Testis (tissue), 2 donors: ENCODE measurements at regions not wholly inside any gene's neighbourhood (a gene's known extent, or its start where the extent isn't known, plus 50 kb on each side); places are given as distances from the start of the nearest gene placed in this dataset.

ENCODE experiments used
- DNase-seq: peaks from one replicate; pipeline ENCODE4 v3.0.0-alpha.2; 2019
- H3K27ac ChIP-seq, 2 donors: fragments of 200-600 bp; sonication (generic); one replicate each; pipeline ENCODE4 v1.5.1; 2019
- H3K27me3 ChIP-seq: fragments of 200-600 bp; sonication (generic); one replicate; pipeline ENCODE4 v1.5.1; 2019
- H3K36me3 ChIP-seq: fragments of 200-600 bp; sonication (generic); one replicate; pipeline ENCODE4 v1.5.1; 2017; ENCODE audit warnings: low read depth; ENCODE audit errors: missing control alignments
- H3K4me1 ChIP-seq: fragments of 200-600 bp; sonication (generic); one replicate; pipeline ENCODE4 v1.5.1; 2019
- H3K4me3 ChIP-seq, 2 donors: fragments of 200-600 bp; sonication (generic); one replicate each; pipeline ENCODE4 v1.5.1; 2017 to 2019
- H3K9me3 ChIP-seq: fragments of 200-600 bp; sonication (generic); one replicate; pipeline ENCODE4 v1.5.1; 2017
- CTCF ChIP-seq, 3 experiments: fragments of 450-650 bp in 2 of 3; fragments of 200-600 bp in 1 of 3; sonication (generic) in 1 of 3; IDR thresholded peaks; one replicate each; pipeline ENCODE4 v1.5.1; 2016 to 2019; ENCODE audit warnings: antibody characterized with exemption in 3 of 3, mild to moderate bottlenecking in 2 of 3, moderate library complexity in 1 of 3
- POLR2A ChIP-seq: fragments of 450-650 bp; IDR thresholded peaks from one replicate; pipeline ENCODE4 v1.6.1; 2017; ENCODE audit warnings: antibody characterized with exemption, mild to moderate bottlenecking, moderate library complexity
- WGBS, 2 donors: methylation state at CpG; one replicate each; pipeline ENCODE4 v1.1.5; 2018; 5-methylcytosine and 5-hydroxymethylcytosine counted together
- intact Hi-C: fragments of 100-400 bp; cut with DNase I; formaldehyde crosslinking; loops from one replicate; pipeline ENCODE4 v1.15.1; 2023; ENCODE audit warnings: low total_unique reads

- Histone ChIP-seq H3K36me3 (no peaks in the 10 kb centered on the region), H3K4me3 (no peak overlapping the region), H3K27ac (no peak overlapping the region), H3K4me1 (no peaks in the 10 kb centered on the region), H3K9me3 (no peaks in the 10 kb centered on the region), H3K27me3 (no peaks in the 10 kb centered on the region)
- intact Hi-C loops, result no loop called here
- no peak for DNase-seq
- WGBS, 2 donors, result 64 to 67% methylated on average over 4 of the region's 4 CpGs
- TF ChIP-seq CTCF (IDR thresholded peaks at IDR 0.05) (no peak), POLR2A (no peak)
Observed at GRCh38 chr3:59341459-59341858, 291.6 kb upstream of the CFAP20DC start.

- Histone ChIP-seq H3K4me3 (no peak overlapping the region), H3K27me3 (no peaks in the 10 kb centered on the region), H3K4me1 (no peaks in the 10 kb centered on the region), H3K9me3 (no peaks in the 10 kb centered on the region), H3K36me3 (no peaks in the 10 kb centered on the region), H3K27ac (no peak overlapping the region)
- no peak for DNase-seq
- WGBS, 2 donors, result 82 to 90% methylated on average over 3 of the region's 3 CpGs
- intact Hi-C loops, result no loop called here
- TF ChIP-seq CTCF (IDR thresholded peaks at IDR 0.05) (no peak), POLR2A (no peak)
Observed at GRCh38 chr3:59339818-59340217, 290.0 kb upstream of the CFAP20DC start.

- H3K27ac ChIP-seq, result no peak overlapping the region
- intact Hi-C loops, result no loop called here
- H3K27me3 ChIP-seq, result no peaks in the 10 kb centered on the region
- H3K36me3 ChIP-seq, result no peaks in the 10 kb centered on the region
- 75 to 82% methylated on average over 7 of the region's 7 CpGs for WGBS, 2 donors
- H3K4me1 ChIP-seq, result no peaks in the 10 kb centered on the region
- H3K9me3 ChIP-seq, result no peaks in the 10 kb centered on the region
- H3K4me3 ChIP-seq, result no peak overlapping the region
- TF ChIP-seq POLR2A, result no peak
- no peak for TF ChIP-seq CTCF (IDR thresholded peaks at IDR 0.05)
- DNase-seq, result no peak
Observed at GRCh38 chr3:59338934-59339333, 289.1 kb upstream of the CFAP20DC start.

GRCh38 chr3:59335338-59335737 is 285.5 kb upstream of the CFAP20DC start:
- DNase-seq, result no peak
- no peaks in the 10 kb centered on the region for H3K27me3 ChIP-seq
- H3K36me3 ChIP-seq, result no peaks in the 10 kb centered on the region
- H3K4me3 ChIP-seq, result no peak overlapping the region
- no peaks in the 10 kb centered on the region for H3K4me1 ChIP-seq
- TF ChIP-seq POLR2A, result no peak
- no peak for TF ChIP-seq CTCF (IDR thresholded peaks at IDR 0.05)
- no peaks in the 10 kb centered on the region for H3K9me3 ChIP-seq
- intact Hi-C loops, result no loop called here
- no peak overlapping the region for H3K27ac ChIP-seq
- 77 to 91% methylated on average over 5 to 6 of the region's 6 CpGs for WGBS, 2 donors

- H3K27me3 ChIP-seq, result no peaks in the 10 kb centered on the region
- no peaks in the 10 kb centered on the region for H3K9me3 ChIP-seq
- no peak overlapping the region for H3K4me3 ChIP-seq
- H3K36me3 ChIP-seq, result no peaks in the 10 kb centered on the region
- no peak overlapping the region for H3K27ac ChIP-seq
- TF ChIP-seq CTCF (IDR thresholded peaks at IDR 0.05) (no peak), POLR2A (no peak)
- intact Hi-C loops, result no loop called here
- no peak for DNase-seq
- no peaks in the 10 kb centered on the region for H3K4me1 ChIP-seq
- WGBS, 2 donors, result 46 to 78% methylated on average over 2 of the region's 2 CpGs
Observed at GRCh38 chr3:59334585-59334984, 284.8 kb upstream of the CFAP20DC start.
